Spleen (tissue), 11 donors: ENCODE measurements at regions not wholly inside any gene's neighbourhood (a gene's known extent, or its start where the extent isn't known, plus 50 kb on each side); places are given as distances from the start of the nearest gene placed in this dataset.
A peak's percentile ranks its signal among the peaks of the same experiment; 100 is the strongest.

Source experiments
- DNase-seq: peaks from one replicate; pipeline ENCODE4 v3.0.0-alpha.2; 2020
- H3K27ac ChIP-seq, 8 donors: fragments of 200-600 bp; sonication (generic) in 7 of 8; 1 replicate in 4 of 8; 2 replicates in 4 of 8; pipeline versions ENCODE4 v1.5.0 to v1.8.0; 2016 to 2021; ENCODE audit warnings: inconsistent platforms in 4 of 8, mild to moderate bottlenecking in 4 of 8, moderate library complexity in 1 of 8
- H3K27me3 ChIP-seq, 7 donors: fragments of 200-600 bp; sonication (generic) in 6 of 7; replicated peaks in 1 of 7; 1 replicate in 4 of 7; 2 replicates in 3 of 7; pipeline versions ENCODE4 v1.5.0 to v1.8.0; 2016 to 2021; ENCODE audit warnings: inconsistent platforms in 3 of 7, mild to moderate bottlenecking in 1 of 7
- H3K36me3 ChIP-seq, 6 donors: fragments of 200-600 bp; sonication (generic) in 5 of 6; 1 replicate in 4 of 6; 2 replicates in 2 of 6; pipeline versions ENCODE4 v1.5.0 to v1.8.0; 2016 to 2021; ENCODE audit warnings: inconsistent platforms in 2 of 6
- H3K4me1 ChIP-seq, 6 donors: fragments of 200-600 bp; sonication (generic) in 5 of 6; 1 replicate in 3 of 6; 2 replicates in 3 of 6; pipeline versions ENCODE4 v1.5.0 to v1.8.0; 2016 to 2021; ENCODE audit warnings: inconsistent platforms in 3 of 6
- H3K4me3 ChIP-seq, 8 donors: fragments of 200-600 bp; sonication (generic) in 7 of 8; 1 replicate in 4 of 8; 2 replicates in 4 of 8; pipeline versions ENCODE4 v1.5.0 to v1.8.0; 2016 to 2021; ENCODE audit warnings: inconsistent platforms in 4 of 8, mild to moderate bottlenecking in 4 of 8, moderate library complexity in 2 of 8
- H3K9me3 ChIP-seq, 8 donors: fragments of 200-600 bp; sonication (generic) in 7 of 8; 1 replicate in 4 of 8; 2 replicates in 4 of 8; pipeline versions ENCODE4 v1.5.0 to v1.8.0; 2016 to 2021; ENCODE audit warnings: inconsistent platforms in 4 of 8
- POLR2A ChIP-seq, 3 donors: fragments of 450-650 bp; IDR thresholded peaks; one replicate each; pipeline ENCODE4 v1.5.1; 2017; ENCODE audit warnings: antibody characterized with exemption in 3 of 3, mild to moderate bottlenecking in 1 of 3
- POLR2AphosphoS5 ChIP-seq, 3 donors: sonication (generic); formaldehyde crosslinking; IDR thresholded peaks; one replicate each; pipeline ENCODE4 v1.5.1; 2017; ENCODE audit warnings: antibody characterized with exemption in 3 of 3
- WGBS, 5 donors: extraction: QIAGEN DNeasy Blood & Tissue Kit in 3 of 5; methylation state at CpG; one replicate each; pipeline versions ENCODE4 v1.1.5 to v1.1.7; 2013 to 2018; 5-methylcytosine and 5-hydroxymethylcytosine counted together
- intact Hi-C: fragments of 100-400 bp; cut with DNase I; formaldehyde crosslinking; loops from one replicate; pipeline ENCODE4 v1.15.0; 2023; ENCODE audit warnings: low total_unique reads
- TF ChIP-seq, protein P1 (sequence below), 11 experiments: fragments of 200-600 bp in 7 of 11; fragments of 450-650 bp in 4 of 11; sonication (generic) in 4 of 11; IDR thresholded peaks in 8 of 11; conservative IDR thresholded peaks in 3 of 11; 1 replicate in 7 of 11; 2 replicates in 4 of 11; pipeline versions ENCODE4 v1.4.0 to v1.8.0; 2016 to 2021; ENCODE audit warnings: antibody characterized with exemption in 11 of 11, inconsistent platforms in 4 of 11, mild to moderate bottlenecking in 1 of 11
- donor health status: healthy with polysubstance abuse.
- donor health status: DM: no; HTN: no; CAD: no; lungs with moderate emphysema.
- donor health status: DM: no; HTN: no; CAD: no.
- donor health status: Bipolar disorder and iron deficiency.
- donor health status: healthy.
- donor health status: DM: no; HTN: no; CAD: no.
- donor health status: DM: yes; HTN: yes; CAD: no.

DNA sequence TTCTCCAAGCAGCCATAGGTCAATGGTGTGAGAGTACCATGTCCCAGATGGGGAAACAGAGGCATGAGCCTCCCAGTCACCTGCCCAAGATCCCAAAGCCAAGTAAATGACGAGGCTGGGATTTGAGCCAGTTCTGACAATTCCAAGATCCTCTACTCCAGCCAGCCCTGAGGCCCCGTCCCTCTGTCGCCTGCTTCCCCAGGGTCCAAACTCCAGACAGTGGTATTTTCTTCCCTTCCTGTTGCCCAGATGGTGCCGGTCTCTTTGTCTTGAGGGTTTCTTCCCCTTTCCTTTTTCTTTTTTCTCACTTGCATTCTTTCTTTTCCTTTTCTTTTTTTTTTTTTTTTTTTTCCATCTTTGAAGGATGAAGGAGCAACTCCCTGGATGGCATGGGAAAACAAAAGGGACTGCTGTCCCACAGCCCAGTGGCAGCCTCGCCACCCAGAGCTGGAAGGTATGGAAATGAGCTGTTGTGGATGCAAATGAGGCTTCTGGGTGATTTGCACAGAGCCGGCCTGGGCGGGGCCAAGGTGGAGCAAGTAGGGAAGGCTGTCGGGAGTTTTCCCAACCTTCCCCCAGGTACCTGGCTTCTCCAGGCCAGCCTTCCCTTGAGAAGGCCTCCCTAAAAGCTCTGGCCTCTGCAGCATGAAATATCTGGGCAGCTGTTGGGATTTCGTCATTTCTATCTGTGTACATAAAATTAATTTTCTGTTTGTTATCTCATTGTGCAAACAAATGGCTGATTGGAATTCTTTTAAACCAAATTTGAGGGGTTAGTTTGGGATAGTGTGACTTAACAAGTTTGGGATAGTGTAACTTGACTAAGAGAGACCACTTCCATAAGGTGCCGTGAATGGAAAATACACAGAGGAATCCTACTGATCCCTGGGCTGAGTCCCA, 146.8 kb downstream of the MN1 start:
- no peak for TF ChIP-seq POLR2A (IDR thresholded peaks at IDR 0.05)
- TF ChIP-seq, protein P1, sequence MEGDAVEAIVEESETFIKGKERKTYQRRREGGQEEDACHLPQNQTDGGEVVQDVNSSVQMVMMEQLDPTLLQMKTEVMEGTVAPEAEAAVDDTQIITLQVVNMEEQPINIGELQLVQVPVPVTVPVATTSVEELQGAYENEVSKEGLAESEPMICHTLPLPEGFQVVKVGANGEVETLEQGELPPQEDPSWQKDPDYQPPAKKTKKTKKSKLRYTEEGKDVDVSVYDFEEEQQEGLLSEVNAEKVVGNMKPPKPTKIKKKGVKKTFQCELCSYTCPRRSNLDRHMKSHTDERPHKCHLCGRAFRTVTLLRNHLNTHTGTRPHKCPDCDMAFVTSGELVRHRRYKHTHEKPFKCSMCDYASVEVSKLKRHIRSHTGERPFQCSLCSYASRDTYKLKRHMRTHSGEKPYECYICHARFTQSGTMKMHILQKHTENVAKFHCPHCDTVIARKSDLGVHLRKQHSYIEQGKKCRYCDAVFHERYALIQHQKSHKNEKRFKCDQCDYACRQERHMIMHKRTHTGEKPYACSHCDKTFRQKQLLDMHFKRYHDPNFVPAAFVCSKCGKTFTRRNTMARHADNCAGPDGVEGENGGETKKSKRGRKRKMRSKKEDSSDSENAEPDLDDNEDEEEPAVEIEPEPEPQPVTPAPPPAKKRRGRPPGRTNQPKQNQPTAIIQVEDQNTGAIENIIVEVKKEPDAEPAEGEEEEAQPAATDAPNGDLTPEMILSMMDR (IDR thresholded peaks at IDR 0.05 in 8 of 11, conservative IDR thresholded peaks at IDR 0.05 in 3 of 11) = no peak
- TF ChIP-seq POLR2AphosphoS5 (IDR thresholded peaks at IDR 0.05) = no peak
- DNase-seq = peak; percentile 46

DNA sequence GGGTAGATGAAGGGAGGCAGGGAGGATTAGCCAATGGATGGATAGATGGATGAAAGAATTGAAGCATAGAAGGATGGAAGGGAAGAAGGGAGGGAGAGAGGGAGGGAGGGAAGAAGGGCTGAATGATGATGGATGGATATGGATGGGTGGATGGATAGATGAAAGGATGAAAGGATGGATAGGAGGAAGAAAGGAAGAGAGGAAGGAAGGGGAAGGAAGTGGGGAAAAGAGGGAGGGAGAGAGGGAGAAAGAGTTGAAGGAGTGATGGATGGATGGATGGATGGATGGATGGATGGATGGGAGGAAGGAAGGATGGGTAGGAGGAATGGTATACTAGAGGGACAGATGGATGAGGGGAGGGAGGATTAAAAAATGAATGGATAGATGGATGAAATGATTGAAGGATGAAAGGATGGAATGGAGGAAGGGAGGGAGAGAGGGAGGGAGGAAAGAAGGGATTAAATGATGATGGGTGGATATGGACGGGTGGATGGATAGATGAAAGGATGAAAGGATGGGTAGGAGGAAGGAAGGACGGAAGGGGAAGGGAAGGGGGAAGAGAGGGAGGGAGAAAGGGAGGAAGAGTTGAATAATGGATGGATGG, 145.9 kb downstream of the MN1 start:
- no peak overlapping the region for H3K27ac ChIP-seq
- no peak for DNase-seq
- no peaks in the 10 kb centered on the region for H3K36me3 ChIP-seq
- H3K27me3 ChIP-seq = peaks cover 0 to 8% (median 0%) of the 10 kb centered on the region in 7 donors
- no peak overlapping the region for H3K4me3 ChIP-seq
- TF ChIP-seq POLR2AphosphoS5 (IDR thresholded peaks at IDR 0.05) (no peak), POLR2A (IDR thresholded peaks at IDR 0.05) (no peak)
- TF ChIP-seq, protein P1 (IDR thresholded peaks at IDR 0.05 in 8 of 11, conservative IDR thresholded peaks at IDR 0.05 in 3 of 11) = no peak
- no peaks in the 10 kb centered on the region for H3K4me1 ChIP-seq
- 71 to 93% (median 76%) methylated on average over 2 of the region's 2 CpGs for WGBS, 5 donors
- intact Hi-C loops = no loop called here
- H3K9me3 ChIP-seq = peaks cover 2 to 20% (median 17%) of the 10 kb centered on the region in 8 donors

More for the DNA sequence above, 146.8 kb downstream of the MN1 start:
- Histone ChIP-seq H3K9me3 (peaks cover 2 to 20% (median 17%) of the 10 kb centered on the region in 8 donors), H3K27me3 (peaks cover 0 to 8% (median 0%) of the 10 kb centered on the region in 7 donors), H3K4me3 (no peak overlapping the region), H3K4me1 (no peaks in the 10 kb centered on the region), H3K27ac (no peak overlapping the region), H3K36me3 (no peaks in the 10 kb centered on the region)
- whole genome bisulfite sequencing, 5 donors = 48 to 61% (median 53%) methylated on average over 10 of the region's 10 CpGs
- intact Hi-C loops = no loop called here

DNA sequence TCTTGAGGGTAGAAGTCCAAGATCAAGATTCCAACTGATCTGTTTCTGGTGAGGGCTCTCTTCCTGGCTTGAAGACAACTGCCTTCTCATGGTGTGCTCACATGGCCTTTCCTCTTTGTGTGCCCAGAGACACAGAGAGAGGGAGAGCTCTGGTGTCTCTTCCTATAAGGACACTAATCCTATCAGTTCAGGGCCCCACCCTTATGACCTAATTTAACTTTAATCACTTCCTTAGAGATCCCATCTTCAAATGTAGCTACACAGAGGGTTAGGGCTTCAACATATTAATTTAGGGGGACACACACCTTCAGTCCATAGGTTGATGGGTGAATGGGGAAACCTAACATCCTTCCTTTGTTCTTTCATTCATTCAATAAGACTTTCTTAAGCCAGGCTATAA, 144.6 kb downstream of the MN1 start:
- Histone ChIP-seq H3K4me3 (no peak overlapping the region), H3K27me3 (no peaks in the 10 kb centered on the region), H3K36me3 (no peaks in the 10 kb centered on the region), H3K4me1 (no peaks in the 10 kb centered on the region), H3K9me3 (peaks cover 2 to 20% (median 17%) of the 10 kb centered on the region in 8 donors), H3K27ac (no peak overlapping the region)
- intact Hi-C loops = no loop called here
- TF ChIP-seq POLR2A (IDR thresholded peaks at IDR 0.05) (no peak), POLR2AphosphoS5 (IDR thresholded peaks at IDR 0.05) (no peak)
- TF ChIP-seq, protein P1 (IDR thresholded peaks at IDR 0.05 in 8 of 11, conservative IDR thresholded peaks at IDR 0.05 in 3 of 11) = no peak
- no peak for DNase-seq

DNA sequence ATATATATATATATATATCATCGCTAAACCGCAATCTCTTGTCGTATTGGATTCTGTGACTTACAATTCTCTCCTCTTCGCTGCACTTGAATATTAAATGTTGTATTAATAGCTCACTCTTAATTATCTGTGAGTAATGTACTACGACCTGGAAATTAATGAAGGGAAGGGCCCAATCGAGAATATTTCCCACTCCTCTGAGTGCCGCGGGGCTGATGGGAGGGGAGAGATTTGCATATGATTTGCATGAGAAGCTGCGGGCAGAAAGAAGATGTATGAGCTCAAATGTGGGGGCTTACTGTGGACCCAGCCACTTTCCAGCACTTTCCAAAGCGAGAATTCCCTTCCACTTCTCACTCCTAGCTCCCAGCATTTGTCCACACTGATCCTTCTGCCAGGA, 141.2 kb downstream of the MN1 start:
- intact Hi-C loops = no loop called here
- Histone ChIP-seq H3K27ac (no peak overlapping the region), H3K27me3 (no peaks in the 10 kb centered on the region), H3K4me3 (no peak overlapping the region), H3K9me3 (peaks cover 2 to 20% (median 17%) of the 10 kb centered on the region in 8 donors), H3K4me1 (peaks cover 0 to 14% (median 8%) of the 10 kb centered on the region in 6 donors), H3K36me3 (no peaks in the 10 kb centered on the region)
- WGBS, 5 donors = 86 to 92% (median 89%) methylated on average over 10 of the region's 10 CpGs
- DNase-seq = no peak
- no peak for TF ChIP-seq POLR2AphosphoS5 (IDR thresholded peaks at IDR 0.05)
- TF ChIP-seq, protein P1 (IDR thresholded peaks at IDR 0.05 in 8 of 11, conservative IDR thresholded peaks at IDR 0.05 in 3 of 11) = no peak
- no peak for TF ChIP-seq POLR2A (IDR thresholded peaks at IDR 0.05)
